ENCODE measurements at regions not wholly inside any gene's neighbourhood (a gene's known extent, or its start where the extent isn't known, plus 50 kb on each side); places are given as distances from the start of the nearest gene placed in this dataset.

GRCh38 chr16:51450376-51450775 lies 299.3 kb upstream of the SALL1 start:
- DNase-seq = no peak

GRCh38 chr16:51449441-51449840 lies 298.4 kb upstream of the SALL1 start:
- no peak for DNase-seq

GRCh38 chr16:51445250-51445649 lies 294.2 kb upstream of the SALL1 start:
- no peak for DNase-seq

- DNase-seq = no peak
Observed at GRCh38 chr16:51443934-51444333, 292.9 kb upstream of the SALL1 start.

GRCh38 chr16:51442141-51442870 lies 291.2 kb upstream of the SALL1 start:
- no peak for DNase-seq

- DNase-seq = no peak
Observed at GRCh38 chr16:51440131-51440889, 289.2 kb upstream of the SALL1 start.

- DNase-seq = no peak
Observed at GRCh38 chr16:51439271-51439670, 288.2 kb upstream of the SALL1 start.

GRCh38 chr16:51436742-51437141 lies 285.7 kb upstream of the SALL1 start:
- DNase-seq = no peak

- DNase-seq = no peak
Observed at GRCh38 chr16:51434567-51435198, 283.6 kb upstream of the SALL1 start.

GRCh38 chr16:51433599-51433998 lies 282.5 kb upstream of the SALL1 start:
- DNase-seq = no peak

GRCh38 chr16:51431517-51432241 lies 280.6 kb upstream of the SALL1 start:
- no peak for DNase-seq

GRCh38 chr16:51430716-51431369 lies 279.8 kb upstream of the SALL1 start:
- no peak for DNase-seq

- no peak for DNase-seq
Observed at GRCh38 chr16:51429041-51429440, 278.0 kb upstream of the SALL1 start.

- no peak for DNase-seq
Observed at GRCh38 chr16:51427085-51427484, 276.0 kb upstream of the SALL1 start.

- no peak for DNase-seq
Observed at GRCh38 chr16:51426276-51426675, 275.2 kb upstream of the SALL1 start.

- no peak for DNase-seq
Observed at GRCh38 chr16:51420247-51420646, 269.2 kb upstream of the SALL1 start.

GRCh38 chr16:51419768-51420167 lies 268.7 kb upstream of the SALL1 start:
- DNase-seq = no peak

GRCh38 chr16:51418258-51418657 lies 267.2 kb upstream of the SALL1 start:
- no peak for DNase-seq

GRCh38 chr16:51416926-51417325 lies 265.9 kb upstream of the SALL1 start:
- DNase-seq = no peak

- DNase-seq = no peak
Observed at GRCh38 chr16:51410125-51410524, 259.1 kb upstream of the SALL1 start.

- DNase-seq = no peak
Observed at GRCh38 chr16:51409001-51409675, 258.1 kb upstream of the SALL1 start.

- DNase-seq = no peak
Observed at GRCh38 chr16:51408357-51408756, 257.3 kb upstream of the SALL1 start.
